Lower leg skin (tissue), 4 donors: ENCODE measurements at regions not wholly inside any gene's neighbourhood (a gene's known extent, or its start where the extent isn't known, plus 50 kb on each side); places are given as distances from the start of the nearest gene placed in this dataset.

Source experiments
- DNase-seq, 2 donors: peaks; one replicate each; pipeline ENCODE4 v3.0.0-alpha.2; 2019; ENCODE audit warnings: low spot score in 2 of 2
- H3K4me3 ChIP-seq: fragments of 200-600 bp; sonication (generic); 2 replicates; pipeline ENCODE4 v1.5.1; 2017; ENCODE audit warnings: mild to moderate bottlenecking, low read depth; ENCODE audit not compliant: poor library complexity, severe bottlenecking
- CTCF ChIP-seq, 3 donors: fragments of 450-650 bp; IDR thresholded peaks; one replicate each; pipeline ENCODE4 v1.5.1; 2016; ENCODE audit warnings: antibody characterized with exemption in 3 of 3, mild to moderate bottlenecking in 3 of 3, moderate library complexity in 2 of 3
- POLR2A ChIP-seq, 2 donors: fragments of 450-650 bp; IDR thresholded peaks; one replicate each; pipeline ENCODE4 v1.6.1; 2016 to 2017; ENCODE audit warnings: antibody characterized with exemption in 2 of 2, mild to moderate bottlenecking in 1 of 2, moderate library complexity in 1 of 2
- WGBS, 2 donors: methylation state at CpG; one replicate each; pipeline ENCODE4 v1.1.5; 2018; 5-methylcytosine and 5-hydroxymethylcytosine counted together
- intact Hi-C: fragments of 100-400 bp; cut with DNase I; formaldehyde crosslinking; loops from one replicate; pipeline ENCODE4 v1.15.0; 2023; ENCODE audit warnings: low total_unique reads

DNA sequence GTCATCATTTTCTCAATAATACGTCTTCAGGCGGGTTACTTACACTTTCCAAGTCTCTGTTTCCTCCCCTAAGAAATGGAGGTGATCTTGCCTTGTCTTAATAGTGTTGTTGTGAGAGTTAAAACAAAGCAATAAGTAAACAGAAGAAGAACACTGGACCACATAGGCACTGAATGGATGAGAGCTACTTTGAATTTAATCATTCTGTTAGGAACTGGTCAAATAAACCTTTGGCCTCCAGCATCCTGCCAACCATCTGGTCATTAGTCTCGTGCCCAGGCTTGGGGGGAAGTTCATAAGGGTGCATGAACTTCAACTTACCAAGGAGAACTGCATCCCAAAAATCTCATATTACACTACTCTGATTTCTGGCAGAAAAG, 109.4 kb upstream of the C7orf33 start:
- WGBS, 2 donors: 54 to 58% methylated on average over 3 of the region's 3 CpGs
- intact Hi-C loops: no loop called here

GRCh38 chr7:148481971-148482626, 108.5 kb upstream of the C7orf33 start:
- no peak overlapping the region for H3K4me3 ChIP-seq
- TF ChIP-seq CTCF (IDR thresholded peaks at IDR 0.05) (no peak), POLR2A (IDR thresholded peaks at IDR 0.05) (no peak)
- 32 to 33% methylated on average over 19 of the region's 19 CpGs for WGBS, 2 donors
- DNase-seq: no peak
- intact Hi-C loops: no loop called here

More for the DNA sequence above, 109.4 kb upstream of the C7orf33 start:
- no peak for TF ChIP-seq CTCF (IDR thresholded peaks at IDR 0.05)
- TF ChIP-seq POLR2A (IDR thresholded peaks at IDR 0.05): no peak
- no peak for DNase-seq
- H3K4me3 ChIP-seq: no peak overlapping the region

DNA sequence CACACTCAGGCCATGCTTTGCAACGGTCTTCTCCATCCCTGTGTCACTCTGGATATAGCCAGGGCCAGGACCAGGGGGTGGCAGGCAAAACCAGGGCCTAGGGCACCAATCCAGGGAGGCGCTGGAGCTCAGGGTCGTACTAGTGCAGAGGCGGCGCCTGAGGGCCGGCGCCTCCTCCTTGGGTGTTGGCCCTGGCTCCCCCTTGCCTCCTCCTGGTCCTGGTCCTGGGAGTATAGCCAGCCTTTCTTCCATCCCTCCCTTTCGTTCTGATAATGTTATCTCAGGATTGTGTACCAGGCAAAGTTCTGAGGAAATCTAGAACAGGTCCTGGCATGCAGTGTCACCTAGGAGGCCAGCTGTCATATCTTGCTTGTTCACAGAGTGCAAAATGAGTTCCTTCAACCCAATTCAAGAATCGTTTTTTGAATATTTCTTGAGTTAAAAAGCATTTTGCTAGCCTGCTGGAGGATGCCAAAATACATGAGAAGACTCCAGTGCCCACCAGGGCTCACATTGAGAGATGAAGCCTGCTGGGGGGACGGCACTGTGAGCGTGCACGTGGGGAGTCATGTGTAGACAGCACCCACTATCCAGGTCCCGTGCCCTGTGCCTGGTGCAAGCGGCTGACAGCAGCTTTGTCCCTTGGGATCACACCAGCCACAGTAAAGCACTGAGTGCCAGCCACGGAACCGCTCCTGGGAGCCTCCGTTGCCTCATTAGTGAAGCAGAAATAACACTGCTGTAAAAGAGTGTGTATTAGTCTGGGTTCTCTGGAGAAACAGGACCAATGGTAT, 106.9 kb upstream of the C7orf33 start:
- intact Hi-C loops: no loop called here
- no peak overlapping the region for H3K4me3 ChIP-seq
- WGBS, 2 donors: 77 to 79% methylated on average over 16 to 17 of the region's 17 CpGs
- TF ChIP-seq CTCF (IDR thresholded peaks at IDR 0.05) (no peak), POLR2A (IDR thresholded peaks at IDR 0.05) (no peak)
- DNase-seq: no peak

DNA sequence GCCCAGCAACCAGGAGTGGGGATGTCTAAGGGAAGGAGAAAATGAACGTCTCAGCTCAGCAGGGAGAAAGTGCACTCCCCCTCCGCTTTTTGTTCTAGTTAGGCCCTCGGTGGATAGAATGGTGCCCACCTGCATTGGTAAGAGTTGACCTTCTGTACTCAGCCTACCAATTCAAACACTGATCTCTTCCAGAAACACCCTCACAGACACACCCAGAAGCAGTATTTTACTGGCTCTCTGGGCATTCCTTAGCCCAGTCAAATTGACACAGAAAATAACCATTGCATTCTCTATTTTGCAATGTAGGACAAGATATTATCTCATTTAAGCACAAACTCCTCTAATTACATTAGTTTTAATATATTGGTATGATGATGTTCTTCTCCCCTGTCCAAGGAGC, 106.1 kb upstream of the C7orf33 start:
- TF ChIP-seq CTCF (IDR thresholded peaks at IDR 0.05): no peak
- no peak for TF ChIP-seq POLR2A (IDR thresholded peaks at IDR 0.05)
- intact Hi-C loops: no loop called here
- 87 to 93% methylated on average over 3 of the region's 3 CpGs for WGBS, 2 donors
- DNase-seq: no peak
- H3K4me3 ChIP-seq: no peak overlapping the region

- H3K4me3 ChIP-seq: no peak overlapping the region
- no peak for DNase-seq
- 27 to 32% methylated on average over 3 of the region's 3 CpGs for WGBS, 2 donors
- no peak for TF ChIP-seq CTCF (IDR thresholded peaks at IDR 0.05)
- TF ChIP-seq POLR2A (IDR thresholded peaks at IDR 0.05): no peak
- intact Hi-C loops: no loop called here
Observed at GRCh38 chr7:148485618-148486017, 104.9 kb upstream of the C7orf33 start.
